COLO668 (cell line): ENCODE measurements at regions not wholly inside any gene's neighbourhood (a gene's known extent, or its start where the extent isn't known, plus 50 kb on each side); places are given as distances from the start of the nearest gene placed in this dataset.
"Not testable (repeated sequence)": the region's sequence is repeated elsewhere in the genome, so short reads cannot be mapped to it uniquely, and the experiment has no call there.

ENCODE experiments used
- DNase-seq: peaks from one replicate; lab custom pipeline; 2025; ENCODE audit not compliant: unreplicated experiment; lab: John Stamatoyannopoulos, UW

DNA sequence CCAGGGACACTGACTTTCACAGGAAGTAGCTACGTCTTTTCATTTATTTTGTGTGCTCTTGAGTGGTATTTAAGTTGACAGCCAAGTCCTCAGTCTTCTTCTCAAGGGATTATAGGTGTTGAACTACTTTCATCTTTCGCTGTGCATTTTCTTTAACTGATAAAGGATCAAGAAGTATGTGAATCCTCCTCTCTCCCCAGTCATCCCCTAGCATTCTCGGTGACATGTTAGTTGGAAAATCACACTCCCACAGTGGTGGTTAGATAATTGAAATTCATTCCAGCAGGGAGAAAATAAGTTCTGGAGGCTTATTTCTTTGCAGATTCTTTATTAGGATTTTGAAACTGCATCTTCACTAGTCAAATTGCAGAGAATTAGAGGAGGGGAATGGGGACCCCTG, 569.4 kb downstream of the MEI4 start:
- no peak for DNase-seq

DNA sequence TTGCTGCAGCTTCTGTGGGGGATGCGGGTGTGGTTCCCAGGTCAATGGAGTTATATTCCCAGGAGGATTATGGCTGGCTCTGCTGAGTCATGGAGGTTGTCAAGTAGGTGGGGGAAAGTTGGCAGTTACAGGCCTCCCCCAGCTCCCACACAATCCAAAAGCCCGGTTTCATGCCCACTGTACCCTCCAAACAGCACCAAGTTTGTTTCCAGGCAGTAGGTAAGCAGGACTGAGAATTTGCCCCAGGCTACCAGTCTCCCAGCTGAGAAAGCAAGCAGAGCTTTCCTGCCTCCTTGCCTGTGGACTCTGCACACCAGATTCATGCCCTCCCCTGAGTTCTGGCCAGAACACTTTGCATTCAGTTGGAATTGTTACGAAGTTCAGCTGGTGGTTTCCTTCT, 578.2 kb downstream of the MEI4 start:
- DNase-seq = no peak

DNA sequence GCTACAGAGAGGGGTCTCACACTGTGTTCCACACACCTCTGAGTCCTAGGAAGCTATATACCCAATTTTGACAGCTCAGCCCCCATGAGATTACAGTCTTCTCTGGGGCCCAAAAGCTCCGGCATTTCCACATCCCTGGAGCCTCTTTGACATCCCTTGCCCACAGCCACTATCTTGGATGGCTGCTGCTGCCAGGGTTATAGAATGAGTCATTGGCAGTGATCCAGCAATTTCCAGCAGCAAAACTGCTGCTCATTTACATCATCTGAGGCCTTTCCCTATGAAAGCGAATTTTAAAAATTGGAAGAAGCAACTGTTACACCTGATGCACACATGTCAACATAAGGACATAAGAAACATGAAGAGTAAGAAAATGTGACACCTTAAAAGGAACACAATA, 590.7 kb downstream of the MEI4 start:
- no peak for DNase-seq

DNA sequence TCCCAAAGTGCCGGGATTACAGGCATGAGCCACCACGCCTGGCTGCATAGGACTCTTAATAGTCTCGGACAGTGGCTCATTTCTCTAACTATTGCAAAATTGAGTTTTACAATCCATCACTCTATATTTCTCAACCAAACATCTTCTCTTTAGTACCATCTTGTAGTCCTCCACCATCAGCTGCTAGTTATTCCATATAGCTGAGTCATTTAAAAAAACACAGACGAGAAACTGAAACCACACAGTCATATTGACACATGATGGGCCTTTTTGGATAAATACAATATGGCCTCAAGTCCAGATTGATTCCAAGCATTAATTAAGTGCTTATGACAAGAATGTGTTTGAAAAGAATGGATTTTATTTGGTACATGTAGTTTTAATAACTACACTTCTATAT, 599.1 kb downstream of the MEI4 start:
- no peak for DNase-seq

DNA sequence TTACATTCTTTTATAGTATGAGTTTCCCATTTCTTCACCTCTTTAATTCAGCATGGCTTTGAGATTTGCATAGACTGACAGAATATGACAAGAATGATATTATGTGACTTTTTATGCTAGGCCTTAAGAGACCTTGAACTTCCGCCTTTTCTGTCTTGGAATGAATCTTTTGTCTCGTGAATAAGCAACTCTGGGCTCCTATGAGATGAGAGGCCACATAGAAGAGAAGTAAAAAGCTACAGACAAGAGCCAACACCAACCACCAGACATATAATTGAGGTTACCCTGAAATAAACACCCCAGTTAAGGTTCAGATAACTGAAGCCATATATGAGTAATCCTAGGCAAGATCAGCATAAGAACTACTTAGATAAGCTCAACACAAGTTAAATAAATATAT, 600.8 kb downstream of the MEI4 start:
- DNase-seq = no peak

DNA sequence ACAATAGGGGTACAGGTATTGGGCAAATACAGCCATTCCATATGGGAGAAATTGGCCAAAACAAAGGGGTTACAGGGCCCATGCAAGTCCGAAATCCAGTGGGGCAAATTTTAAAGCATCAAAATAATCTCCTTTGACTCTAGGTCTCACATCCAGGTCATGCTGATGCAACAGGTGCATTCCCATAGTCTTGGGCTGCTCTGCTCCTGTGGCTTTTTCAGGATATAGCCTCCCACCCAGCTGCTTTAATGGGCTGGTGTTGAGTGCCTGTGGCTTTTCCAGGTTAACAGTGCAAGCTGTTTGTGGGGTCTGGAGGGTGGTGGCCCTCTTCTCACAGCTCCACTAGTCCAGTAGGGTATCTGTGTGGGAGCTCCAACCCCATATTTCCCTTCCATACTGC, 607.1 kb downstream of the MEI4 start:
- DNase-seq = no peak

DNA sequence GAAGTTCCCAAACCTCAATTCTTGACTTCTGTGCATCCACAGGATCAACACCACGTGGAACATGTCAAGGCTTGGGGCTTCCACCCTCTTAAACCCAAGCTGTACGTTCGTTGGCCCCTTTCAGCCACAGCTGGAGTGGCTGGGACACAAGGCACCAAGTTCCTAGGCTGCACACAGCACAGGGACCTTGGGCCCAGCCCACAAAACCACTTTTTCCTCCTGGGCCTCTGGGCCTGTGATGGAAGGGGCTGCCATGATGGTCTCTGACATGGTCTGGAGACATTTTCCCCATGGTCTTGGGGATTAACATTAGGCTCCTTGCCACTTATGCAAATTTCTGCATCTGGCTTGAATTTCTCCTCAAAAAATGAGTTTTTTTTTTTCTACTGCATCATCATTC, 606.9 kb upstream of the IRAK1BP1 start:
- DNase-seq = not testable (repeated sequence)

DNA sequence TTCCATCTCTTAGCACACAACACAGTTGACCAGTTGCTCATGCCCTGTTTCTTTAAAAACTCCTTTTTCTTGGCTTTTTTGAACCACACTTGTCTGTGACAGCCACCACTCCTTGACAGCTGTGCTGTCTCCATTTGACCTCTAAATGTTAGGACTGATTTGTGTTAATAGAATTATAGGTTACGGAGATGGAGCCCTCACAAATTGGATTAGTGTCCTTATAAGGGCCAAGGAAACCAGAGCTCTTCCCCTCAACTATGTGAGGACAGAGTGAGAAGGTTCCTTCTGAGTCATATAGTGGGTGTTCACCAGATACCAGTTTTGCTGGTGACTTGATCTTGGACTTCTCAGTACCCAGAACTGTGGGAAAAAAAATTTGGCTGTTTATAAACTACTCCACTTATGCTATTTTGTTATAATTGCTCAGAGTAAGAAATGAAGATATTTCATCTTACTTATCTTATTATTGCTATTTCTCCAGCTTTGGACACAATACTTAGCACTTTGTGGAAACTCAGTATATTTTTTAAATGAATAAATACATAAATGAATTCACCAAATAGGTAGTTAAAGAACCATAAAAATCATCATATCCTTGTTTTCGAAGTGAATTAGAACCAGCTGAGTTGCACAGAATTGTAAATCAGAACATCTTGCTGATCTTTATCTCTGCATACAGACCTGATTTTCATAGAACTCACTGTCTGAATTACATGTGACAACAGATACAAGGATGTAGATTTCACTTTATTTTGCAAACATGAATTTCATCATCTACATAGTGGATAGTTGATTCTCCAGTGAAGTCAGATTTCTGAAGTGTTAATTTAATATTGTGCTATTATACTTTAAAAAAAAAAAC, 598.5 kb upstream of the IRAK1BP1 start:
- no peak for DNase-seq

DNA sequence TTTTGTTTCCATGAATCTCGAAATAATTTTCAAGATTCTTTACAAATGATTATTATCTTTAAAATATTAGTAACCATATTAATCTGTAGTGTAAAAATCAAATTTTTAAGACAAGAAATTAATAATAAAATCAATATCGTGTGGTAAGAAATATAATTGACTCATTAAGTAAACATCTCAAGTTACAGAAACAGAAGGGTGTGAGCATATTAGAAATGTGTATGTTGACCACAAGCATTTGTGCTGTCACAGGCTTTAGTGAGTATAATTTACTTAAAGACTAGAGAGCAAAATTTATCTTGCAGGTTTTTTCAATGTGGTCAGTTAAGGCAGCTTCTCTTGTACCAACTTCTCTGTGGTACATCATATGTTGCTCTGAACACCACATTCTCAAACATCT, 566.5 kb upstream of the IRAK1BP1 start:
- no peak for DNase-seq

DNA sequence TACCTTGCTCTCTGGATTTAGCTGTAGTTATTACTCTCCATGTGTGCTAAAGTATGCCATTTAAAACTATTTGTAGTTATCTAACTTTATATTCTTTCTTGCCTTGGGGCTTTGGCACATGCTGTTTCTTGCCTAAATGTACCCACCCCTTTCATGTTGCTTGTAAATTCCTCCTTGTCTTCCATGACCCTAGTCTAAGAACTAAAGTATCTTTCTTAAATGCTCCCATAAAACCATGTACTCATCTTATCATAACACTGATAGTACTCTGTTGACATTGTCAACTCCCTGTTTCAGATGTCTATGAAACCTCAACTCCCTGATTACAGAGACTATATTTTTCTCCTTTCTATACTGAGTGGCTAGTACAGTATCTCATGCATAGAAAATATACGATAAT, 564.9 kb upstream of the IRAK1BP1 start:
- DNase-seq = no peak

DNA sequence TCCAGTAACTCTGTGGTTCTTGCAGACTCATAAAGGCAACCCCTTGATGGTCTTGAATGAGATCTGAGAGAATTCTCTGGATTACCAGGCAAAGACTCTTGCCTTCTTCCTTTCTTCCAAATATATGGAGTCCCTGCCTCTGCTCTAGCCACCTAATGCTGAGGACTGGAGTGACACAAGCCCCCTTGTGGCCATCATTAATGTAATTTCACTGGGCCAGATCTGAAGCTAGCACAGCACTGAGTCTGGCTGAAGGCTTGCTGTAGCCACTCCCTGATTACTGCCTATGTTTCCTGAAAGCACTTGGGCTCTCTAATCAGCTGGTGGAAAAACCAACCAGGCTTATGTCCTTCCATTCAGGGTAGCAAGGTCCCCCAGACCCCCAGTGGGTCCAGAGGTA, 559.3 kb upstream of the IRAK1BP1 start:
- DNase-seq = no peak

DNA sequence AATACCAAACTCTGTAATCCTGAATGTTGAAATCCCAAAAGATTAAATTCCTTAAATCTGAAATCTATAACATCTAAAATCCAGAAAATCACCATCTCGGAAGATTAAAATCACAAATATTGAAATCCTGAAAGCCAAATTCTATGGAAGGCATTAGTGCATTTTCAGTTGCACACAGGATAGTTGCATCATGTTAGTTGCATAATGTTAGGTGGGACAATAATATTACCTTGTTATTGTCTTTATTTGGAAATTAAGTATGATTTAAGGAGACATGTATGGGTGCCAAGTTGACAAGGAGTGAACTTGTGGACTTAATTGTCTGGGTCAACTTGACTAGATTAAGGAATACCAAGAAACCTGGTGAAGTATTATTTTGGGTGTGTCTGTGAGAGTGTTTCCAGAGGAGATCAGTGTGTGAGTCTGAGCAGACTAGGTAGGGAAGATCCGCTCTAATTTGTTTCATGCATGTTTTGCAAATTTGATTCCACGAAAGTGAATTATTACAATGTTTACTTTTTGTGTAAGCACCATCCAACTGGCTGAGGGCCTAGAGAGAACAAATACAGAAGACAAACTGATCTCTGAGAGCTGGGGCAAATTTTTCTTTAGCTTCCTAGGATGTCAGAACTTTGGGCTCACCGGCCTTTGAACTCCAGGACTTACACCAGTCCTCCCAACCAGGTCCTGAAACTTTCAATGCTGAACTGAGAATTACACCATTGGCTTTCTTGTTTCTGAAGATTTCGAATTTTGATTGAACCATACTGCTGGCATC, 545.1 kb upstream of the IRAK1BP1 start:
- DNase-seq = no peak

DNA sequence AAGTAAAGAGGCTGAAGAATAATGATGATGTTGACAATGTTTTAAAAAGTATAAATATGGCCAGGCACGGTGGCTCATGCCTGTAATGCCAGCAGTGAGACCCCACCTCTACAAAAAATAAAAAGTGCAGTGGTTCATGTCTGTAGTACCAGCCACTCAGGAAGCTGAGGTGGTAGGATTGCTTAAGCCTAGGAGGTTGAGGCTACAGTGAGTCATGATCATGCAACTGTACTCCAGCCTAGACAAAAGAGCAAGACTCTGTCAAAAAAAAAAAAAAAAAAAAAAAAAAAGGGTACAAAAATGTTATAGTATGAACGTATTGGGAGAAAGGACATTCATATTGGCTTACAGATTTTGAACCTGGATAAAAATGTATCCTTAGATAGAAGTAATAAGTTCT, 543.1 kb upstream of the IRAK1BP1 start:
- no peak for DNase-seq

DNA sequence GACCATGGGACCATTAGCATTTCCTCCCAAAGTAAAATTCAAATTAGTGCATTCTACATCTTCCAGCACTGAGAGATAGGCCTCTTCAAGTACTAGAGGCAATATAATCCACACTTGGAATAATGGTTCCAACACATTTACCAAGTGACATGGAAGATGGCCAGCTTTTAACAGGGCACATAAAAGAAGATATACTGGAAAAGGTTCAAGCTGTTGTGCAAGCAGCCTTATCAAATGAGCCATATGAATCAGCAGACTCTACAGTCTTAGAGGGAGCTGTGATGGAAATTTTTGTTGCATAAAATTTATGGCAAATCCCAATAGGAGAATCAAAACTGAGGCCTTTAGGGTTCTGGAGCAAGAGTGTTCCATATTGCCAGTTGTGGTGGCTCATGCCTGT, 526.6 kb upstream of the IRAK1BP1 start:
- DNase-seq = no peak

DNA sequence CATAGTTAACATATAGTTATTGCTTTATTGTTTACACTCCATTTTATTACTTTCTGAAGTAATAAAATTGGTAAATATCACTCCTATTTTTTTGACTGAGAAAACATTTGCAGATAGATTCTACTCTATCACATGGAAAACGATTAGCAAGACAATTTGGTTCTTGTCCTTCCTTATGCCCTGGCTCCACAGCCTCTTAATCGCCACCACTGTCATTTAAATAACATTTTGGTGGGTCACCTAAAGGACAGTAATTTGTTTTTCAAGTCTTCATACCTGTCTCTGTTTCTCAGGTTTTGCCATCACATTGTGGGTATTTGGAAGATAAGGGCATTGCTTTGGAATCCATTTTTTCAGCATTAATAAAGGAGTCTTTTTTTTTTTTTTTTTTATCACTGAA, 521.5 kb upstream of the IRAK1BP1 start:
- DNase-seq = no peak

DNA sequence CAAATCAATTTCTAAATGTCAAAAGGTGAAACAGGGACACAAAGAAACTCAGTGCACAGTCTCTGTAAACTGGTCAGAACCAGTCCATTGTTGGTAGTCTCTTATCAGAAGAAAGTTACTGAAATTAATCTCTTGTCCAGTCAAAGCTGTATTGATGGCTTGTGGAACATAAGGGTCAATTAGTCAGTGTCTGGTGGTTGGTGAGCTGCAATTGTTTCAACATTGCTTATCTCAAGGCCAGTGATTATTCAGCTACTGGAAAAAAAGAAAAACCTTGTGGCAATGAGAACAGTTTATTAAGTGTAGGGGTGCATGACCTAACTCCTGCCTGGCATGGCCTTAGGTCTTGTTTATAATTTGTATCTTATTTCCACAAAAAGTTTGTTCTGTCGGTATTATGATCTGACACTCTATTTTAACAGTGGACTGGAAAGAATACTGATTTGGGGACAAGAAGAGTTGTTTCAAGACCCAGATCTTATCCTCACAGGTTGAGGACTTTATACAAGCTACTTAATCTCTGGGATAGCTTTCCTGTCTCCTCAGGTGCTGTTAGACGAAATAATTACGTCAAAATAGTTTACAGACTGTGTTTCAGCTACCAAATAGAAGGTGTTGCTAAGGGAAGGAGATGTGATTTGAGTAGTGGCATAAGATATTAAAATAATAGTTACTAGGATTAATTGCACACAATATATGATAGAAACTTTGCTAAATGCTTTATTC, 520.0 kb upstream of the IRAK1BP1 start:
- no peak for DNase-seq

DNA sequence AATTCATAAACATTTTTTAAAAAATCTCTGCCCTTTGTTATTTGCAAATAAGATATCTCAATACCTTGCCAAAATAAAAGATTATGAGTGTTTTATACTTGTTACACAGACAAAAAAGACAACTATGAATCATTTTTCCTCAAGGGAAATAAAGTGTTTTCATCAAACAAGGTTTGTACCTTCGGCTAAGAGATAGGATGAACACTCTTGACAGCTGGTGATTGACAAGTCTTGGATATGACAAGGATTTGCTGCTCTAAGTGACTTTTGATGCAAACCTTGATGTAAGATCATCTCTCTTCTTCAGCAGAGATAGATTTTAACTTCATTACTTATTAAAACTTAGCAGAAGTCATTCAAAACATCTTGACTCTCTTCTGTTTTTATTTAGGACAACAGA, 514.3 kb upstream of the IRAK1BP1 start:
- DNase-seq = no peak

DNA sequence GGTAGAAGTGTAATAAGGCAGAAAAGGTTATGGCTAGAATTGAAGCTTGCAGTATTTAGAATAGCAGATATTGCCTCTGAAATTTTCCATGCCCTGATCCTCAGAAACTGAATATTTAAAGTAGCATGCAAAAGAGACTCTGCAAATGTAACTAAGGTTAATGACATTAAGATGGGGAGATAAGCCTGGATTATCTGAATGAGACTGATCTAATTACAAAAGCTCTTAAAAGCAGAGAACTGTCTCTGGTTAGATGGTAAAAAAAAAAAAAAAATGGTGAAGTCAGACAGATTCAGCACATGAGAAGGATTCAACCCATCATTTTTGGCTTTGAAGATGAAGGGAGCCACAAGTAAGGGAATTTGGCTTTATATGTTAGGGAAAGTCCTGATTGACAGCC, 503.7 kb upstream of the IRAK1BP1 start:
- no peak for DNase-seq

DNA sequence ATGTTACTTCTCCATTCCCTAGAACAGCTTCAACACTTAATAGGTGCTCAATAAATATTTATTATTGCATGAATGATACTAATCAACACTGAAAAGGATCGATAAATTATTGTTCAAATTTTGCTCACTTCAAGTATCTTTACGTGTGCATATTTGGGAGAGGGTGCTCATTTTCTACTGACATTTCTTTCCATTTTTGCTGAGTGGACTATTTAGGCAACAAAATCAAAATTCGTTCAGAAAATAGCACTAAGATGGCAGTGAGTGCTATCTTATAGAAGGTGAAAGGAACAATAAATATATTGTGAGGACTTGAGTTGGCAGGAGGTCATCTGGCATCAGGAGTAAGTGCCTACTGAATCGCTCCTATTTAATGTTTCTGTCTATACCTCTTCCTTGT, 501.9 kb upstream of the IRAK1BP1 start:
- no peak for DNase-seq

DNA sequence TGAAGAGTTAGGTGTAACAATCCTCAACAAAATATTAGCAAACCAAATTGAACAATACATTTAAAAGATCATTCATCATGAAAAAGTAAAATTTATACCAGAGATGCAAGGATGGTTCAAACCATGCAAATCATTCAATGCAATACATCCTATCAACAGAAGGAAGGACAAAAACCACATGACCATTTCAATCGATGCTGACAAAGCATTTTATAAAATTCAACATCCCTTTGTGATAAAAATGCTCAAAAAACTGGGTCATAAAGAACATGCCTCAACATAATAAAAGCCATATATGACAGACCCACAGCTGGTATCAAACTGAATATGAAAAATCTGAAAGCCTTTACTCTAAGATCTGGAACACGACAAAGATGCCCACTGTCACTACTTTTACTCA, 490.3 kb upstream of the IRAK1BP1 start:
- DNase-seq = no peak

DNA sequence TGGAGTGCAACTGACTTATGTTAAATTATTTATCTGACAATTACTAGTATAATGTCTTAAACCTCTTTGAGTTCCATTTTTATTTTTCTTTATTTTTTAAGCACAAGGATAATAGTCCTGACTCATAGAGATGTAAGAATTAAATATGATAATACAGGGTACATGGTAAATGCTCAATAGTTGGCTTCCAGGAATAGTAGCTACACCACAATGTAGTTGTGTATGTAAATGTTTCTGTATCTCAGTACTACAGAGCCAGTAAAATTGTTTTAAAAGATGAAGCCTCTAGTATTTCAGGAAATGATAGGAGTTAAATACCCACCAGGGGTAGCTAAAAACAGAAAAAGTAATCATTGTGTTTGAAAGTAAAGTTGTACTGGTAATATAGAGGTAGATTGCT, 487.4 kb upstream of the IRAK1BP1 start:
- no peak for DNase-seq

DNA sequence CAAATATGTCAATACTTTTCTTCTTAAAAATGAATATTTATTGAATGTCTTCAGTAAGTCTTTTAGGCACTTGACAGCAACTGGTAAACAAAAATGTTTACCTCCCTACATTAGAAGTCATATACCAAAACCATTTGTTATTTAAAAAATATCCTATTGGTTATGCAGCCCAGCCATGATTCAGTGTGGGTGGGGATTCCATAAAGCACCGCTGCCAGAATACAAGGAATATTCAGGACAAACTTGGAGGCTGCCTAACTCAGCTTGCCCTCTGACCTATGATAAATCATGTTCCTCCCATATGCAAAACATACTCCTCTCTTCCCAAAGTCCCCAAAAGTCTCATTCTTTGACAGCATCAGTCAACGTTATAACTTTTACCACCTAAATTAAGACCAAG, 486.8 kb upstream of the IRAK1BP1 start:
- DNase-seq = no peak
